Endodermal cell (in vitro differentiated cells): ENCODE measurements at regions not wholly inside any gene's neighbourhood (a gene's known extent, or its start where the extent isn't known, plus 50 kb on each side); places are given as distances from the start of the nearest gene placed in this dataset.

Experiments
- DNase-seq: peaks from one replicate; pipeline ENCODE4 v3.0.0-alpha.2; 2017
- H3K27ac ChIP-seq: 2 replicates; pipeline ENCODE4 v1.5.1; 2013; ENCODE audit warnings: mild to moderate bottlenecking, low read depth, low read length, moderate library complexity
- H3K27me3 ChIP-seq: 2 replicates; pipeline ENCODE4 v1.6.1; 2013; ENCODE audit warnings: mild to moderate bottlenecking, low read length, moderate library complexity; ENCODE audit not compliant: insufficient read depth, control insufficient read depth, poor library complexity, severe bottlenecking
- H3K36me3 ChIP-seq: 2 replicates; pipeline ENCODE4 v1.7.0; 2013; ENCODE audit warnings: mild to moderate bottlenecking, low read length, moderate library complexity; ENCODE audit not compliant: control insufficient read depth, insufficient read depth
- H3K4me1 ChIP-seq: one replicate; pipeline ENCODE4 v1.7.0; 2013; ENCODE audit warnings: low read length; ENCODE audit not compliant: control insufficient read depth, insufficient read depth
- H3K4me3 ChIP-seq: 2 replicates; pipeline ENCODE4 v1.5.1; 2013; ENCODE audit warnings: mild to moderate bottlenecking, low read length, moderate library complexity
- H3K9ac ChIP-seq: 2 replicates; pipeline ENCODE4 v1.6.1; 2013; ENCODE audit warnings: mild to moderate bottlenecking, low read length, moderate library complexity; ENCODE audit not compliant: poor library complexity, severe bottlenecking; ENCODE audit errors: extremely low read depth
- H3K9me3 ChIP-seq: 2 replicates; pipeline ENCODE4 v1.6.1; 2013; ENCODE audit warnings: mild to moderate bottlenecking, low read length, moderate library complexity; ENCODE audit not compliant: control insufficient read depth
- H3K27ac Mint-ChIP-seq: 2 replicates; pipeline ENCODE4 v1.8.0; 2020; ENCODE audit warnings: mixed read lengths
- H3K27me3 Mint-ChIP-seq: 2 replicates; pipeline ENCODE4 v1.8.0; 2021; ENCODE audit warnings: mild to moderate bottlenecking, mixed read lengths; ENCODE audit not compliant: insufficient read depth
- H3K36me3 Mint-ChIP-seq: 2 replicates; pipeline ENCODE4 v1.8.0; 2020; ENCODE audit warnings: low read depth, mixed read lengths
- H3K4me1 Mint-ChIP-seq: 2 replicates; pipeline ENCODE4 v1.8.0; 2020; ENCODE audit warnings: mixed read lengths
- H3K4me3 Mint-ChIP-seq: 2 replicates; pipeline ENCODE4 v1.8.0; 2020; ENCODE audit warnings: mild to moderate bottlenecking, moderate library complexity, mixed read lengths
- H3K9me3 Mint-ChIP-seq: 2 replicates; pipeline ENCODE4 v1.8.0; 2020; ENCODE audit warnings: mild to moderate bottlenecking, mixed read lengths
- WGBS, 2 experiments: methylation state at CpG; one replicate each; pipeline versions ENCODE4 v1.1.5 to v1.1.7; 2013; ENCODE audit warnings: missing lambda C conversion rate in 2 of 2, mixed read lengths in 1 of 2; ENCODE audit not compliant: insufficient coverage in 1 of 2, insufficient read length in 1 of 2; 5-methylcytosine and 5-hydroxymethylcytosine counted together
- TF ChIP-seq, protein P1 (sequence below): fragments of 200-600 bp; sonication (generic); conservative IDR thresholded peaks from 2 replicates; pipeline ENCODE4 v1.5.0; 2021; ENCODE audit warnings: antibody characterized with exemption, mild to moderate bottlenecking

DNA sequence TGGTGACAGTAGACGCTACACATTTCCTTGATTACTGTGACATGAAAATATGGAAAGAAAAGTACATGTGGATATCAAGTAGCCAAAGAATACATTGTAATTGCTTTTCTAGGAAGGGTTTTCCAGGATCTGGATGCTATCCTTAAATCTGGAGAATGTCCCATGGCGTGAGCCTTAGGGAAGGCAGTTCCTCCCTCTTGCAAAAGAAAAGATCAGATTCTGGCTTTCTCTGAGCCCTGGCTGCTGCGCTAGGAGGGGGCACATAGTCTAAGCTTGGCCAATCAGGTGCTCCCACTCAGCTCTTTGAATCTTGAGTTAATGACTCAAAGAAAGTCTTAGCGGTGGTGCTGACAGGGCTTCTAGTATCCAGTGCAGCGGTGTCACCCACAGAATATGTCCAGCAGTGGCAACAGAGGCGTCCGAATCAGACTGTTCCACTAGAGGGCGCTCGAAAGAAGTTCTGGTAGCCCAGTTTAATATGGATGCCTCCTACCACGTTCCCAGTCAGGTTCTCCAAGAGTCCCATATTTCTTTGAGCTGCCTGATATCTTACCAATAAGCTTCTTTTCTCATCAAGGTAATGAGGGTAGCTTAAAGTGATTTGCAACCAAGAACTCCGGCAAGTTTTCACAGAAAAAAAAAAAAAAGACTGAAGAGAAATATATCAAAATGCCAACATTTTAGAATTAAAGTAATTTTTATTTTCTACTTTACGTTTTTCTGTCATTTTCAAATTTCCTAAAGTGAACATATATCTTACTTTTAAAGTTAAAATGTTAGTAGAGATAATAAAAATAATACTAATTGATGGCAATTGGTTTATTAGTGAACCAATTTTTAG lies 213.4 kb upstream of the S100G start:
- no peak overlapping the region for H3K27ac ChIP-seq
- H3K4me1 ChIP-seq, result no peaks in the 10 kb centered on the region
- H3K27ac Mint-ChIP-seq, result peak overlapping the region; percentile 58
- peaks cover 2% of the 10 kb centered on the region for H3K9me3 Mint-ChIP-seq
- peak; percentile 95 for DNase-seq
- no peaks in the 10 kb centered on the region for H3K9me3 ChIP-seq
- peaks cover 33% of the 10 kb centered on the region for H3K36me3 Mint-ChIP-seq
- no peak overlapping the region for H3K4me3 ChIP-seq
- H3K27me3 Mint-ChIP-seq, result no peaks in the 10 kb centered on the region
- peaks cover 19% of the 10 kb centered on the region for H3K4me1 Mint-ChIP-seq
- no peak overlapping the region for H3K4me3 Mint-ChIP-seq
- H3K36me3 ChIP-seq, result no peaks in the 10 kb centered on the region
- no peaks in the 10 kb centered on the region for H3K27me3 ChIP-seq
- WGBS, 2 experiments, result 26 to 38% methylated on average over 5 to 10 of the region's 12 CpGs
- TF ChIP-seq, protein P1, sequence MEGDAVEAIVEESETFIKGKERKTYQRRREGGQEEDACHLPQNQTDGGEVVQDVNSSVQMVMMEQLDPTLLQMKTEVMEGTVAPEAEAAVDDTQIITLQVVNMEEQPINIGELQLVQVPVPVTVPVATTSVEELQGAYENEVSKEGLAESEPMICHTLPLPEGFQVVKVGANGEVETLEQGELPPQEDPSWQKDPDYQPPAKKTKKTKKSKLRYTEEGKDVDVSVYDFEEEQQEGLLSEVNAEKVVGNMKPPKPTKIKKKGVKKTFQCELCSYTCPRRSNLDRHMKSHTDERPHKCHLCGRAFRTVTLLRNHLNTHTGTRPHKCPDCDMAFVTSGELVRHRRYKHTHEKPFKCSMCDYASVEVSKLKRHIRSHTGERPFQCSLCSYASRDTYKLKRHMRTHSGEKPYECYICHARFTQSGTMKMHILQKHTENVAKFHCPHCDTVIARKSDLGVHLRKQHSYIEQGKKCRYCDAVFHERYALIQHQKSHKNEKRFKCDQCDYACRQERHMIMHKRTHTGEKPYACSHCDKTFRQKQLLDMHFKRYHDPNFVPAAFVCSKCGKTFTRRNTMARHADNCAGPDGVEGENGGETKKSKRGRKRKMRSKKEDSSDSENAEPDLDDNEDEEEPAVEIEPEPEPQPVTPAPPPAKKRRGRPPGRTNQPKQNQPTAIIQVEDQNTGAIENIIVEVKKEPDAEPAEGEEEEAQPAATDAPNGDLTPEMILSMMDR, result peak; percentile 92
- H3K9ac ChIP-seq, result no peak overlapping the region

DNA sequence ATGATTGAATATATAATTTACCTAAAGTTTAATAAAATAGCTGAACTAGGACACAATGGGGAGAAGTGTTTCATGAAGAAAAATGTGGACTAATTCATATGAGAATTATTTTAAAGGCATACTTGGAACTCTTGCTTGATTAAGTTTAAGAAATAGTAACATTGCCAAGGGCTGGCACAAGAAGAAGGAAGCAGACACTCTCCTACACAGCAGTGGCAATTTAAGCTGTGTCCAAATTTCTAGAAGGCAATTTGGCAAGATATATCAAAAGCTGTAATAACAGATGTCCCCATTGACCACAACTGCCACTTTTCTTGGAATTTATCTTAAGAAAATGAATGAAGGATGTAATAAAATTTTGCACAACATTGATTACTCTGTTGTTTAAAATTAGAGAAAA lies 209.5 kb upstream of the S100G start:
- H3K4me3 ChIP-seq, result no peak overlapping the region
- TF ChIP-seq, protein P1, result no peak
- H3K4me1 Mint-ChIP-seq, result peaks cover 18% of the 10 kb centered on the region
- H3K27ac Mint-ChIP-seq, result no peak overlapping the region
- H3K9me3 Mint-ChIP-seq, result peaks cover 7% of the 10 kb centered on the region
- no peak overlapping the region for H3K9ac ChIP-seq
- no peaks in the 10 kb centered on the region for H3K27me3 ChIP-seq
- no peaks in the 10 kb centered on the region for H3K9me3 ChIP-seq
- H3K36me3 Mint-ChIP-seq, result peaks cover 33% of the 10 kb centered on the region
- no peaks in the 10 kb centered on the region for H3K27me3 Mint-ChIP-seq
- H3K27ac ChIP-seq, result no peak overlapping the region
- no peak overlapping the region for H3K4me3 Mint-ChIP-seq
- H3K36me3 ChIP-seq, result no peaks in the 10 kb centered on the region
- no peaks in the 10 kb centered on the region for H3K4me1 ChIP-seq
- no peak for DNase-seq

DNA sequence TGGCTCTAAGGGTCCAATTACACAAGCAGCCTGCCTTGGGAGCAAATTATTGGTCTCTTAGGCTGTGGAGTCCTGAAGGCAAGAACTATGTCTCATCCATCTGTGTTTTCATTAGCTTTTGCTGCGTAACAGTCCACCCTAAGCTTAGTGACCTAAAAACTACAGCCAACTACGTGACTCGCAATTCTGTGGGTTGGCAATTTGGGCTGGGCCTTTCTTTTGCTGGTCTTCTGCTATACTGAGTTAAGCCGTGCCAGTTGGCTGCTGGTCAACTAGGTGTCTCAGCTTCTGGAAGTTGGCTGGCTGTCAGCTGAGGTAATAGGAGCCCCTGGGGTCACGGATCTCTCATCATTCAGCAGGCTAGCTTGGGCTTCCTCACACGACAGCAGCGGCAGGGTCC lies 205.6 kb upstream of the S100G start:
- TF ChIP-seq, protein P1, result no peak
- WGBS, 2 experiments, result 90 to 96% methylated on average over 2 to 7 of the region's 7 CpGs
- no peaks in the 10 kb centered on the region for H3K27me3 ChIP-seq
- no peaks in the 10 kb centered on the region for H3K4me1 ChIP-seq
- H3K9me3 ChIP-seq, result no peaks in the 10 kb centered on the region
- no peak overlapping the region for H3K9ac ChIP-seq
- Mint-ChIP-seq H3K4me1 (peaks cover 20% of the 10 kb centered on the region), H3K27ac (no peak overlapping the region), H3K36me3 (peaks cover 31% of the 10 kb centered on the region), H3K27me3 (no peaks in the 10 kb centered on the region), H3K9me3 (peaks cover 7% of the 10 kb centered on the region), H3K4me3 (no peak overlapping the region)
- no peak overlapping the region for H3K27ac ChIP-seq
- H3K4me3 ChIP-seq, result no peak overlapping the region
- H3K36me3 ChIP-seq, result no peaks in the 10 kb centered on the region
- no peak for DNase-seq
